ENCODE measurements at regions not wholly inside any gene's neighbourhood (a gene's known extent, or its start where the extent isn't known, plus 50 kb on each side); places are given as distances from the start of the nearest gene placed in this dataset.

- peaks cover 15% of the 10 kb centered on the region for H3K4me1 ChIP-seq
- TF ChIP-seq, protein P1, sequence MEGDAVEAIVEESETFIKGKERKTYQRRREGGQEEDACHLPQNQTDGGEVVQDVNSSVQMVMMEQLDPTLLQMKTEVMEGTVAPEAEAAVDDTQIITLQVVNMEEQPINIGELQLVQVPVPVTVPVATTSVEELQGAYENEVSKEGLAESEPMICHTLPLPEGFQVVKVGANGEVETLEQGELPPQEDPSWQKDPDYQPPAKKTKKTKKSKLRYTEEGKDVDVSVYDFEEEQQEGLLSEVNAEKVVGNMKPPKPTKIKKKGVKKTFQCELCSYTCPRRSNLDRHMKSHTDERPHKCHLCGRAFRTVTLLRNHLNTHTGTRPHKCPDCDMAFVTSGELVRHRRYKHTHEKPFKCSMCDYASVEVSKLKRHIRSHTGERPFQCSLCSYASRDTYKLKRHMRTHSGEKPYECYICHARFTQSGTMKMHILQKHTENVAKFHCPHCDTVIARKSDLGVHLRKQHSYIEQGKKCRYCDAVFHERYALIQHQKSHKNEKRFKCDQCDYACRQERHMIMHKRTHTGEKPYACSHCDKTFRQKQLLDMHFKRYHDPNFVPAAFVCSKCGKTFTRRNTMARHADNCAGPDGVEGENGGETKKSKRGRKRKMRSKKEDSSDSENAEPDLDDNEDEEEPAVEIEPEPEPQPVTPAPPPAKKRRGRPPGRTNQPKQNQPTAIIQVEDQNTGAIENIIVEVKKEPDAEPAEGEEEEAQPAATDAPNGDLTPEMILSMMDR (IDR thresholded peaks at IDR 0.05; ENCODE audit: low read depth, low read length): no peak
- DNase-seq: no peak
These were observed 376.1 kb downstream of the UTRN start for GRCh38 chr6:144661116-144661806.

DNA sequence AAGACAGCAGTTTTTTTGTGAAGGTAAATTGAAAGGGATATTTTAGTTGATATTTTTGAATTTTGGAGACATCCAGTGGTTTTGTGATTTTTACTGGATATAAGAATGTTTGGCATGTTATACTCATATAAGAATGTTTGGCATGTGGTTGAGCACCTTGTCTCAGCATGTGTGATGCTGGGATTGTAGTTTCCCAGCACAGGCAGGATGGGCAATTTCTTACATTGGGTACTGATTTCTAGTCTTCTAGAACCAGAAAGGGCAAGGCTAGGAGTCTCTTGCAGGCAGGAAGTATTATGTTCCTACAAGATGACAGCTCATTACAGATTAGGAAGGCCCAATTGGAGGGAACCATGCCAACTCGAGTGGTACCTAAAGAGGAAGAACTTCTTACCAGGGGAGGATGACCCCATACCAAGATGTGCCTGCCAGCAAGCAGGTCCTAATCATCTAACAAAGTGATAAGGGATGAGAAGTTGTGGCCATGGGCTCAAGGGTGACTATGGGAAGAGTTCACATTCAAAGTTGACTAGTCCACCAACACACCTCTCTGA, 377.8 kb downstream of the UTRN start:
- no peaks in the 10 kb centered on the region for H3K36me3 ChIP-seq
- no peaks in the 10 kb centered on the region for H3K27me3 ChIP-seq
- H3K9me3 ChIP-seq: no peaks in the 10 kb centered on the region
- TF ChIP-seq, protein P1 (IDR thresholded peaks at IDR 0.05; ENCODE audit: low read depth, low read length): no peak
- H3K4me1 ChIP-seq: peaks cover 15% of the 10 kb centered on the region
- H3K4me3 ChIP-seq (ENCODE audit: low read depth, low read length): no peak overlapping the region
- no peak for DNase-seq

More at GRCh38 chr6:144661116-144661806, 376.1 kb downstream of the UTRN start:
- Histone ChIP-seq H3K9me3 (no peaks in the 10 kb centered on the region), H3K36me3 (no peaks in the 10 kb centered on the region), H3K4me3 (ENCODE audit: low read depth, low read length) (no peak overlapping the region; the same call in 1 of the 2 replicates), H3K27me3 (no peaks in the 10 kb centered on the region)

- TF ChIP-seq, protein P1 (IDR thresholded peaks at IDR 0.05; ENCODE audit: low read depth, low read length): no peak
- H3K36me3 ChIP-seq: no peaks in the 10 kb centered on the region
- H3K4me1 ChIP-seq: peaks cover 11% of the 10 kb centered on the region
- no peaks in the 10 kb centered on the region for H3K9me3 ChIP-seq
- H3K27me3 ChIP-seq: no peaks in the 10 kb centered on the region
- H3K4me3 ChIP-seq (ENCODE audit: low read depth, low read length): no peak overlapping the region
- no peak for DNase-seq
These were observed 379.1 kb downstream of the UTRN start for GRCh38 chr6:144664281-144664680.

DNA sequence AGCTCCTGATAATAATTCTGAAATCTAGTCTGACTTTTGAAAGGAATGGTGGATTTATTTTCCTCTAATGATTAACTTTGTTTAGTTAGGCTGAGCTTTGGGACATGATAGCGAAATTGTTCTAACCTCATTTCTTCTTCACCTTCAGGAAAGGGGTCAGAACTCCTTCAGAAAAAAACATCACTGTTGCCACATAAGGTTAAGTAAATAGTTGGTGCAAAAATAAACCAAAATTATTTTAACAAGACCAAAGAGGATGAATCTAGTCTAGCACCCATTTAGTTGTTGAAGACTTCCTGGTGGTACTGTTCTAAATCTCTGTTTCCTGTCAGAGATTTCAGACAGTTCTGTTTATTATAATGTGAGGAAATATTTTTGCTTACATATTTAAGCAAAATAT, 379.8 kb downstream of the UTRN start:
- Histone ChIP-seq H3K4me1 (peaks cover 6% of the 10 kb centered on the region), H3K27me3 (no peaks in the 10 kb centered on the region), H3K4me3 (ENCODE audit: low read depth, low read length) (no peak overlapping the region), H3K9me3 (no peaks in the 10 kb centered on the region), H3K36me3 (no peaks in the 10 kb centered on the region)
- no peak for DNase-seq
- TF ChIP-seq, protein P1 (IDR thresholded peaks at IDR 0.05; ENCODE audit: low read depth, low read length): no peak

GRCh38 chr6:144665932-144666450, 380.9 kb downstream of the UTRN start:
- Histone ChIP-seq H3K36me3 (no peaks in the 10 kb centered on the region), H3K4me3 (ENCODE audit: low read depth, low read length) (no peak overlapping the region), H3K9me3 (no peaks in the 10 kb centered on the region), H3K27me3 (no peaks in the 10 kb centered on the region), H3K4me1 (peaks cover under 1% of the 10 kb centered on the region)
- TF ChIP-seq, protein P1 (IDR thresholded peaks at IDR 0.05; ENCODE audit: low read depth, low read length): no peak
- DNase-seq: no peak

- TF ChIP-seq, protein P1 (IDR thresholded peaks at IDR 0.05; ENCODE audit: low read depth, low read length): no peak
- no peak overlapping the region for H3K4me3 ChIP-seq (ENCODE audit: low read depth, low read length)
- no peak for DNase-seq
- no peaks in the 10 kb centered on the region for H3K27me3 ChIP-seq
- H3K36me3 ChIP-seq: no peaks in the 10 kb centered on the region
- no peaks in the 10 kb centered on the region; the same call in 1 of the 2 replicates for H3K4me1 ChIP-seq
- no peaks in the 10 kb centered on the region for H3K9me3 ChIP-seq
These were observed 381.6 kb downstream of the UTRN start for GRCh38 chr6:144666781-144667180.
